Bronchial epithelial cell (primary cell): ENCODE measurements at regions not wholly inside any gene's neighbourhood (a gene's known extent, or its start where the extent isn't known, plus 50 kb on each side); places are given as distances from the start of the nearest gene placed in this dataset.

Source experiments
- DNase-seq: peaks from one replicate; pipeline ENCODE4 v3.0.0-alpha.2; 2010; ENCODE audit warnings: low read depth
- FAIRE-seq: peaks from 2 replicates; lab custom pipeline; 2011; peaks lifted over from hg19 to GRCh38; lab: Jason Lieb, UNC
- H3K27me3 ChIP-seq: 2 replicates; pipeline ENCODE4 v1.5.1; 2011; ENCODE audit warnings: low read length; ENCODE audit not compliant: control insufficient read depth, insufficient read depth
- H3K36me3 ChIP-seq: 2 replicates; pipeline ENCODE4 v1.5.1; 2011; ENCODE audit warnings: low read length; ENCODE audit not compliant: control insufficient read depth, insufficient read depth
- H3K4me3 ChIP-seq: 2 replicates; pipeline ENCODE4 v1.5.1; 2011; ENCODE audit warnings: mild to moderate bottlenecking, low read depth, low read length, control low read depth
- CTCF ChIP-seq: IDR thresholded peaks from 2 replicates; pipeline ENCODE4 v1.5.1; 2011; ENCODE audit warnings: mild to moderate bottlenecking, moderate library complexity, low read length, control low read depth, inconsistent platforms; ENCODE audit not compliant: insufficient read depth, severe bottlenecking

GRCh38 chr14:51787352-51787751, 73.1 kb upstream of the GNG2 start:
- no peak for TF ChIP-seq CTCF
- no peak overlapping the region for H3K4me3 ChIP-seq
- DNase-seq, result no peak
- peaks cover 1% of the 10 kb centered on the region for H3K27me3 ChIP-seq
- no peak for FAIRE-seq
- no peaks in the 10 kb centered on the region for H3K36me3 ChIP-seq

GRCh38 chr14:51789114-51789513, 71.3 kb upstream of the GNG2 start:
- DNase-seq (no peak), FAIRE-seq (no peak)
- TF ChIP-seq CTCF, result no peak
- Histone ChIP-seq H3K4me3 (no peak overlapping the region), H3K27me3 (peaks cover 1% of the 10 kb centered on the region), H3K36me3 (no peaks in the 10 kb centered on the region)

- FAIRE-seq, result no peak
- no peak for TF ChIP-seq CTCF
- no peaks in the 10 kb centered on the region for H3K36me3 ChIP-seq
- DNase-seq, result no peak
- H3K4me3 ChIP-seq, result no peak overlapping the region
- peaks cover 1% of the 10 kb centered on the region for H3K27me3 ChIP-seq
Observed at GRCh38 chr14:51789596-51789995, 70.8 kb upstream of the GNG2 start.

GRCh38 chr14:51792809-51793208, 67.6 kb upstream of the GNG2 start:
- no peak for FAIRE-seq
- H3K36me3 ChIP-seq, result no peaks in the 10 kb centered on the region
- no peak for DNase-seq
- TF ChIP-seq CTCF, result no peak
- H3K27me3 ChIP-seq, result peaks cover 1% of the 10 kb centered on the region
- no peak overlapping the region for H3K4me3 ChIP-seq

- DNase-seq (no peak), FAIRE-seq (no peak)
- peak; percentile 18 for TF ChIP-seq CTCF
- Histone ChIP-seq H3K27me3 (no peaks in the 10 kb centered on the region), H3K36me3 (no peaks in the 10 kb centered on the region), H3K4me3 (no peak overlapping the region)
Observed at GRCh38 chr14:51805541-51805940, 54.9 kb upstream of the GNG2 start.
